IMR-90 (cell line): ENCODE measurements at regions not wholly inside any gene's neighbourhood (a gene's known extent, or its start where the extent isn't known, plus 50 kb on each side); places are given as distances from the start of the nearest gene placed in this dataset.

Experiments used
- ATAC-seq: fragments of 200-7000 bp; cut with Tn5 transposase; 2 replicates; pipeline ENCODE4 v1.9.1; 2020; ENCODE audit warnings: low read depth, mild to moderate bottlenecking, moderate library complexity
- BruUV-seq: library from RNA; stranded (reverse); fragments of 400-500 nt; replicated peaks from 2 replicates; lab custom pipeline; 2021; lab: Mats Ljungman, UMichigan
- CTCF ChIA-PET: fragments of 300-600 bp; formaldehyde crosslinking; extraction: SDS; loops from one replicate; lab custom pipeline; 2021; ENCODE audit warnings: antibody characterized with exemption; lab: Yijun Ruan, JAX
- POLR2A ChIA-PET: fragments of 300-600 bp; sonication (Branson Sonifier 250); formaldehyde crosslinking; loops from one replicate; lab custom pipeline; 2022; ENCODE audit warnings: antibody characterized with exemption; ENCODE audit not compliant: unreplicated experiment; lab: Charles Lee
- DNase-seq: peaks from one replicate; pipeline ENCODE4 v3.0.0; 2013
- H2AFZ ChIP-seq: replicated peaks from 2 replicates; pipeline ENCODE3; 2013; ENCODE audit warnings: low read length, mild to moderate bottlenecking; ENCODE audit not compliant: poor library complexity
- H2AK5ac ChIP-seq: 2 replicates; pipeline ENCODE4 v1.6.1; 2013; ENCODE audit warnings: low read depth, low read length, inconsistent platforms
- H2AK9ac ChIP-seq: replicated peaks from 2 replicates; pipeline ENCODE3; 2013; ENCODE audit warnings: mild to moderate bottlenecking, low read depth, low read length, moderate library complexity; ENCODE audit not compliant: poor library complexity
- H2BK120ac ChIP-seq: 2 replicates; pipeline ENCODE4 v1.6.1; 2013; ENCODE audit warnings: low read depth, low read length, inconsistent platforms
- H2BK15ac ChIP-seq: 3 replicates; pipeline ENCODE4 v1.6.1; 2013; ENCODE audit warnings: low read depth, low read length, inconsistent platforms
- H2BK20ac ChIP-seq: 2 replicates; pipeline ENCODE4 v1.6.1; 2013; ENCODE audit warnings: low read depth, mild to moderate bottlenecking, inconsistent platforms, low read length, moderate library complexity
- H2BK5ac ChIP-seq: 2 replicates; pipeline ENCODE4 v1.6.1; 2013; ENCODE audit warnings: mild to moderate bottlenecking, low read depth, low read length, inconsistent platforms; ENCODE audit not compliant: poor library complexity, severe bottlenecking
- H3K14ac ChIP-seq: replicated peaks from 2 replicates; pipeline ENCODE4 v1.6.1; 2013; ENCODE audit warnings: low read depth, low read length, inconsistent platforms
- H3K18ac ChIP-seq: 2 replicates; pipeline ENCODE4 v1.6.1; 2013; ENCODE audit warnings: low read depth, low read length, control low read depth
- H3K23ac ChIP-seq: 2 replicates; pipeline ENCODE4 v1.6.1; 2013; ENCODE audit warnings: low read depth, low read length, inconsistent platforms
- H3K27ac ChIP-seq: 2 replicates; pipeline ENCODE4 v1.5.1; 2013; ENCODE audit warnings: mild to moderate bottlenecking, control low read depth, low read length; ENCODE audit not compliant: insufficient read depth
- H3K27me3 ChIP-seq: 2 replicates; pipeline ENCODE4 v1.6.1; 2013; ENCODE audit warnings: low read length; ENCODE audit not compliant: control insufficient read depth, insufficient read depth
- H3K36me3 ChIP-seq: 2 replicates; pipeline ENCODE4 v1.6.1; 2013; ENCODE audit warnings: low read length, mixed read lengths; ENCODE audit not compliant: control insufficient read depth, insufficient read depth
- H3K4ac ChIP-seq: 2 replicates; pipeline ENCODE4 v1.6.1; 2013; ENCODE audit warnings: low read depth, low read length, inconsistent platforms
- H3K4me1 ChIP-seq: 2 replicates; pipeline ENCODE4 v1.6.1; 2013; ENCODE audit warnings: low read length, mixed read lengths; ENCODE audit not compliant: control insufficient read depth, insufficient read depth
- H3K4me2 ChIP-seq: 2 replicates; pipeline ENCODE4 v1.6.1; 2013; ENCODE audit warnings: low read depth, mild to moderate bottlenecking, control low read depth, low read length, moderate library complexity
- H3K4me3 ChIP-seq: 2 replicates; pipeline ENCODE4 v1.5.1; 2013; ENCODE audit warnings: low read depth, mild to moderate bottlenecking, control low read depth, low read length, moderate library complexity; ENCODE audit not compliant: insufficient read depth
- H3K56ac ChIP-seq: 2 replicates; pipeline ENCODE4 v1.6.1; 2013; ENCODE audit warnings: low read length, inconsistent platforms; ENCODE audit not compliant: insufficient read depth; ENCODE audit errors: extremely low read depth
- H3K79me1 ChIP-seq, 2 experiments: 2 replicates each; pipeline ENCODE4 v1.6.1; 2013; ENCODE audit warnings: low read length in 2 of 2, inconsistent platforms in 1 of 2, low read depth in 1 of 2
- H3K9ac ChIP-seq: 2 replicates; pipeline ENCODE4 v1.6.1; 2013; ENCODE audit warnings: low read depth, low read length, control low read depth
- H3K9me1 ChIP-seq: 2 replicates; pipeline ENCODE4 v1.6.1; 2013; ENCODE audit warnings: low read length, inconsistent platforms; ENCODE audit not compliant: insufficient read depth
- H3K9me3 ChIP-seq: 2 replicates; pipeline ENCODE4 v1.6.1; 2013; ENCODE audit warnings: low read length; ENCODE audit not compliant: control insufficient read depth, insufficient read depth
- H4K20me1 ChIP-seq: 2 replicates; pipeline ENCODE4 v1.6.1; 2013; ENCODE audit warnings: low read length, inconsistent platforms; ENCODE audit not compliant: insufficient read depth
- H4K5ac ChIP-seq: 2 replicates; pipeline ENCODE4 v1.6.1; 2013; ENCODE audit warnings: mild to moderate bottlenecking, low read depth, low read length, control low read depth
- H4K8ac ChIP-seq, 2 experiments: 2 replicates each; pipeline ENCODE4 v1.6.1; 2013; ENCODE audit warnings: low read depth in 2 of 2, low read length in 2 of 2, control low read depth in 1 of 2, inconsistent platforms in 1 of 2
- H4K91ac ChIP-seq: 2 replicates; pipeline ENCODE4 v1.6.1; 2013; ENCODE audit warnings: low read depth, low read length, inconsistent platforms; ENCODE audit not compliant: insufficient read depth
- BHLHE40 ChIP-seq: fragments of 150-350 bp; IDR thresholded peaks from 2 replicates; pipeline ENCODE4 v1.6.1; 2016; ENCODE audit warnings: mild to moderate bottlenecking, low read depth, low read length
- CEBPB ChIP-seq: IDR thresholded peaks from 2 replicates; pipeline ENCODE4 v1.6.1; 2012; ENCODE audit warnings: low read depth, low read length, improper control_type of control experiment
- CHD1 ChIP-seq: IDR thresholded peaks from 2 replicates; pipeline ENCODE4 v1.6.1; 2012; ENCODE audit warnings: low read depth, low read length, improper control_type of control experiment
- FOS ChIP-seq: fragments of 150-350 bp; IDR thresholded peaks from 2 replicates; pipeline ENCODE4 v1.6.1; 2016; ENCODE audit warnings: low read depth, low read length
- MAFK ChIP-seq: IDR thresholded peaks from 2 replicates; pipeline ENCODE4 v1.6.1; 2012; ENCODE audit warnings: low read depth, low read length, improper control_type of control experiment
- MAZ ChIP-seq: IDR thresholded peaks from 2 replicates; pipeline ENCODE4 v1.6.1; 2012; ENCODE audit warnings: low read depth, mild to moderate bottlenecking, low read length, improper control_type of control experiment, moderate library complexity, borderline replicate concordance
- MXI1 ChIP-seq: IDR thresholded peaks from 2 replicates; pipeline ENCODE4 v1.6.1; 2012; ENCODE audit warnings: low read depth, mild to moderate bottlenecking, low read length, moderate library complexity, borderline replicate concordance
- NFE2L2 ChIP-seq: fragments of 150-350 bp; IDR thresholded peaks from 2 replicates; pipeline ENCODE4 v1.6.1; 2016; ENCODE audit warnings: low read depth, mild to moderate bottlenecking, low read length
- POLR2A ChIP-seq: IDR thresholded peaks from 2 replicates; pipeline ENCODE4 v1.6.1; 2012; ENCODE audit warnings: mild to moderate bottlenecking, low read depth, low read length
- RAD21 ChIP-seq: IDR thresholded peaks from 2 replicates; pipeline ENCODE4 v1.6.1; 2012; ENCODE audit warnings: low read length, improper control_type of control experiment
- RCOR1 ChIP-seq: IDR thresholded peaks from 2 replicates; pipeline ENCODE4 v1.6.1; 2012; ENCODE audit warnings: mild to moderate bottlenecking, low read length, improper control_type of control experiment; ENCODE audit not compliant: insufficient replicate concordance
- RFX5 ChIP-seq: IDR thresholded peaks from 2 replicates; pipeline ENCODE4 v1.8.0; 2012; ENCODE audit warnings: low read depth, mild to moderate bottlenecking, low read length, moderate library complexity
- SMC3 ChIP-seq: fragments of 150-350 bp; IDR thresholded peaks from 2 replicates; pipeline ENCODE4 v1.6.1; 2016; ENCODE audit warnings: low read depth, mild to moderate bottlenecking, antibody characterized with exemption, low read length, moderate library complexity
- WGBS, 2 experiments: methylation state at CpG; one replicate each; pipeline versions ENCODE4 v1.1.5 to v1.1.7; 2013; ENCODE audit warnings: missing lambda C conversion rate in 2 of 2; ENCODE audit not compliant: insufficient read length in 1 of 2; ENCODE audit errors: extremely low coverage in 2 of 2; 5-methylcytosine and 5-hydroxymethylcytosine counted together
- dilution Hi-C: fragments of 300-500 bp; cut with HindIII; formaldehyde crosslinking; loops from one replicate; pipeline ENCODE4 v1.14.3; 2018; ENCODE audit warnings: low sequenced_read_pairs; ENCODE audit not compliant: unreplicated experiment
- in situ Hi-C: fragments of 300-500 bp; cut with MboI; formaldehyde crosslinking; loops from 3 replicates; pipeline ENCODE4 v1.14.3; 2019; ENCODE audit warnings: low sequenced_read_pairs, inconsistent platforms, mixed read lengths
- intact Hi-C: fragments of 100-400 bp; cut with micrococcal nuclease; formaldehyde crosslinking; loops from 2 replicates; pipeline ENCODE4 v1.10.0; 2022
- TF ChIP-seq, protein P1 (sequence below): fragments of 150-350 bp; IDR thresholded peaks from 2 replicates; pipeline ENCODE4 v1.6.1; 2016; ENCODE audit warnings: low read depth, mild to moderate bottlenecking, low read length, moderate library complexity, borderline replicate concordance
- TF ChIP-seq, protein P2 (sequence below): conservative IDR thresholded peaks from 2 replicates; pipeline ENCODE4 v1.5.1; 2012; ENCODE audit warnings: mild to moderate bottlenecking, low read depth, low read length, improper control_type of control experiment
- TF ChIP-seq, protein P3 (sequence below): fragments of 150-350 bp; IDR thresholded peaks from 2 replicates; pipeline ENCODE4 v1.6.1; 2017; ENCODE audit warnings: mild to moderate bottlenecking, antibody characterized with exemption, low read length, low read depth

DNA sequence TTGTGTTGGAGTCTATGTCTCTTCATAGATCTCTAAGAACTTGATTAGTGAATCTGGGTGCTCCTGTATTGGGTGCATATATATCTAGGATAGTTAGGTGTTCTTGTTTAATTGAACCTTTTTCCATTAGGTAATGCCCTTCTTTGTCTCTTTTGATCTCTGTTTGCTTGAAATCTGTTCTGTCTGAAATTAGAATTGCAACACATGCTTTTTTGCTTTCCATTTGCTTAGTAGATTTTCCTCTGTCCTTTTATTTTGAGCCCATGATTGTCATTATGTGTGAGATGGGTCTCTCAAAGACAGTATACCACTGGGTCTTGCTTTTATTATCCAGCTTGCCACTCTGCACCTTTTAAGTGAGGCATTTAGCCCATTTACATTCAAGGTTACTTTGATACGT, 79.1 kb upstream of the APOOL start:
- Histone ChIP-seq H4K20me1 (no peaks in the 10 kb centered on the region), H3K9ac (no peak overlapping the region), H3K36me3 (no peaks in the 10 kb centered on the region), H3K18ac (no peak overlapping the region), H2AFZ (no peak overlapping the region), H4K91ac (no peak overlapping the region), H2AK5ac (no peak overlapping the region), H4K8ac (no peak overlapping the region), H2BK15ac (no peak overlapping the region), H3K4ac (no peak overlapping the region), H3K56ac (no peak overlapping the region), H4K5ac (no peak overlapping the region), H3K4me1 (no peaks in the 10 kb centered on the region), H3K27ac (no peak overlapping the region), H2BK120ac (no peak overlapping the region), H3K4me2 (no peak overlapping the region), H3K79me1 (no peaks in the 10 kb centered on the region), H3K14ac (no peak overlapping the region), H3K27me3 (no peaks in the 10 kb centered on the region; the same call in 1 of the 2 replicates), H3K9me1 (no peaks in the 10 kb centered on the region), H3K4me3 (no peak overlapping the region), H2AK9ac (no peak overlapping the region), H2BK5ac (no peak overlapping the region), H2BK20ac (no peak overlapping the region), H3K9me3 (no peaks in the 10 kb centered on the region), H3K23ac (no peak overlapping the region)
- POLR2A ChIA-PET: no interaction called here
- TF ChIP-seq NFE2L2: no peak
- no peak for TF ChIP-seq MXI1
- TF ChIP-seq RAD21: no peak
- TF ChIP-seq, protein P1, sequence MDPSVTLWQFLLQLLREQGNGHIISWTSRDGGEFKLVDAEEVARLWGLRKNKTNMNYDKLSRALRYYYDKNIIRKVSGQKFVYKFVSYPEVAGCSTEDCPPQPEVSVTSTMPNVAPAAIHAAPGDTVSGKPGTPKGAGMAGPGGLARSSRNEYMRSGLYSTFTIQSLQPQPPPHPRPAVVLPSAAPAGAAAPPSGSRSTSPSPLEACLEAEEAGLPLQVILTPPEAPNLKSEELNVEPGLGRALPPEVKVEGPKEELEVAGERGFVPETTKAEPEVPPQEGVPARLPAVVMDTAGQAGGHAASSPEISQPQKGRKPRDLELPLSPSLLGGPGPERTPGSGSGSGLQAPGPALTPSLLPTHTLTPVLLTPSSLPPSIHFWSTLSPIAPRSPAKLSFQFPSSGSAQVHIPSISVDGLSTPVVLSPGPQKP: no peak
- TF ChIP-seq SMC3: no peak
- TF ChIP-seq, protein P2, sequence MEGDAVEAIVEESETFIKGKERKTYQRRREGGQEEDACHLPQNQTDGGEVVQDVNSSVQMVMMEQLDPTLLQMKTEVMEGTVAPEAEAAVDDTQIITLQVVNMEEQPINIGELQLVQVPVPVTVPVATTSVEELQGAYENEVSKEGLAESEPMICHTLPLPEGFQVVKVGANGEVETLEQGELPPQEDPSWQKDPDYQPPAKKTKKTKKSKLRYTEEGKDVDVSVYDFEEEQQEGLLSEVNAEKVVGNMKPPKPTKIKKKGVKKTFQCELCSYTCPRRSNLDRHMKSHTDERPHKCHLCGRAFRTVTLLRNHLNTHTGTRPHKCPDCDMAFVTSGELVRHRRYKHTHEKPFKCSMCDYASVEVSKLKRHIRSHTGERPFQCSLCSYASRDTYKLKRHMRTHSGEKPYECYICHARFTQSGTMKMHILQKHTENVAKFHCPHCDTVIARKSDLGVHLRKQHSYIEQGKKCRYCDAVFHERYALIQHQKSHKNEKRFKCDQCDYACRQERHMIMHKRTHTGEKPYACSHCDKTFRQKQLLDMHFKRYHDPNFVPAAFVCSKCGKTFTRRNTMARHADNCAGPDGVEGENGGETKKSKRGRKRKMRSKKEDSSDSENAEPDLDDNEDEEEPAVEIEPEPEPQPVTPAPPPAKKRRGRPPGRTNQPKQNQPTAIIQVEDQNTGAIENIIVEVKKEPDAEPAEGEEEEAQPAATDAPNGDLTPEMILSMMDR: no peak
- no peak for TF ChIP-seq MAFK
- TF ChIP-seq MAZ: no peak
- TF ChIP-seq BHLHE40: no peak
- TF ChIP-seq POLR2A: no peak
- TF ChIP-seq, protein P3, sequence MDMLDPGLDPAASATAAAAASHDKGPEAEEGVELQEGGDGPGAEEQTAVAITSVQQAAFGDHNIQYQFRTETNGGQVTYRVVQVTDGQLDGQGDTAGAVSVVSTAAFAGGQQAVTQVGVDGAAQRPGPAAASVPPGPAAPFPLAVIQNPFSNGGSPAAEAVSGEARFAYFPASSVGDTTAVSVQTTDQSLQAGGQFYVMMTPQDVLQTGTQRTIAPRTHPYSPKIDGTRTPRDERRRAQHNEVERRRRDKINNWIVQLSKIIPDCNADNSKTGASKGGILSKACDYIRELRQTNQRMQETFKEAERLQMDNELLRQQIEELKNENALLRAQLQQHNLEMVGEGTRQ: no peak
- TF ChIP-seq RCOR1: no peak
- no peak for TF ChIP-seq CHD1
- TF ChIP-seq FOS: no peak
- no peak for TF ChIP-seq CEBPB
- no peak for TF ChIP-seq RFX5
- CTCF ChIA-PET: no interaction called here
- no CpG with 5 or more reads among the region's 1 CpG for WGBS, 2 experiments
- intact Hi-C loops (no loop called here), dilution Hi-C loops (no loop called here), in situ Hi-C loops (no loop called here)
- DNase-seq (no peak), ATAC-seq (no peak)
- no TSS peak for BruUV-seq
